ENCODE measurements at regions not wholly inside any gene's neighbourhood (a gene's known extent, or its start where the extent isn't known, plus 50 kb on each side); places are given as distances from the start of the nearest gene placed in this dataset.
A peak's percentile ranks its signal among the peaks of the same experiment; 100 is the strongest.

- Histone ChIP-seq H3K36me3 (no peaks in the 10 kb centered on the region), H3K4me3 (ENCODE audit: low read depth, low read length) (no peak overlapping the region), H3K9me3 (no peaks in the 10 kb centered on the region), H3K4me1 (peaks cover 3% of the 10 kb centered on the region; the same call in 1 of the 2 replicates), H3K27me3 (no peaks in the 10 kb centered on the region)
- TF ChIP-seq CTCF (IDR thresholded peaks at IDR 0.05; ENCODE audit: low read depth, low read length), result peak; percentile 28; the same call in 1 of the 2 replicates
- DNase-seq, result no peak
Measured at GRCh38 chr4:181939199-181939945, 303.8 kb upstream of the TENM3 start.

- H3K4me1 ChIP-seq, result peaks cover 15% of the 10 kb centered on the region
- TF ChIP-seq CTCF (IDR thresholded peaks at IDR 0.05; ENCODE audit: low read depth, low read length), result no peak
- no peak overlapping the region for H3K4me3 ChIP-seq (ENCODE audit: low read depth, low read length)
- no peaks in the 10 kb centered on the region for H3K27me3 ChIP-seq
- no peaks in the 10 kb centered on the region for H3K36me3 ChIP-seq
- no peak for DNase-seq
- H3K9me3 ChIP-seq, result no peaks in the 10 kb centered on the region
Measured at GRCh38 chr4:181944527-181944926, 298.7 kb upstream of the TENM3 start.

GRCh38 chr4:181946902-181947301, 296.3 kb upstream of the TENM3 start:
- Histone ChIP-seq H3K27me3 (no peaks in the 10 kb centered on the region), H3K4me3 (ENCODE audit: low read depth, low read length) (no peak overlapping the region), H3K36me3 (no peaks in the 10 kb centered on the region), H3K4me1 (peaks cover 21% of the 10 kb centered on the region), H3K9me3 (no peaks in the 10 kb centered on the region)
- TF ChIP-seq CTCF (IDR thresholded peaks at IDR 0.05; ENCODE audit: low read depth, low read length), result no peak
- DNase-seq, result no peak

- Histone ChIP-seq H3K4me1 (peaks cover 23% of the 10 kb centered on the region), H3K9me3 (no peaks in the 10 kb centered on the region), H3K36me3 (no peaks in the 10 kb centered on the region), H3K4me3 (ENCODE audit: low read depth, low read length) (no peak overlapping the region), H3K27me3 (no peaks in the 10 kb centered on the region)
- DNase-seq, result no peak
- no peak for TF ChIP-seq CTCF (IDR thresholded peaks at IDR 0.05; ENCODE audit: low read depth, low read length)
Measured at GRCh38 chr4:181948839-181949382, 294.3 kb upstream of the TENM3 start.

GRCh38 chr4:181949704-181950312, 293.4 kb upstream of the TENM3 start:
- no peaks in the 10 kb centered on the region for H3K9me3 ChIP-seq
- no peaks in the 10 kb centered on the region for H3K36me3 ChIP-seq
- TF ChIP-seq CTCF (IDR thresholded peaks at IDR 0.05; ENCODE audit: low read depth, low read length), result no peak
- DNase-seq, result no peak
- H3K4me3 ChIP-seq (ENCODE audit: low read depth, low read length), result no peak overlapping the region
- no peaks in the 10 kb centered on the region for H3K27me3 ChIP-seq
- H3K4me1 ChIP-seq, result peaks cover 23% of the 10 kb centered on the region
